IMR-90 (cell line): ENCODE measurements at regions not wholly inside any gene's neighbourhood (a gene's known extent, or its start where the extent isn't known, plus 50 kb on each side); places are given as distances from the start of the nearest gene placed in this dataset.

ENCODE experiments used
- ATAC-seq: fragments of 200-7000 bp; cut with Tn5 transposase; 2 replicates; pipeline ENCODE4 v1.9.1; 2020; ENCODE audit warnings: low read depth, mild to moderate bottlenecking, moderate library complexity
- BruUV-seq: library from RNA; stranded (reverse); fragments of 400-500 nt; replicated peaks from 2 replicates; lab custom pipeline; 2021; lab: Mats Ljungman, UMichigan
- CTCF ChIA-PET: fragments of 300-600 bp; formaldehyde crosslinking; extraction: SDS; loops from one replicate; lab custom pipeline; 2021; ENCODE audit warnings: antibody characterized with exemption; lab: Yijun Ruan, JAX
- POLR2A ChIA-PET: fragments of 300-600 bp; sonication (Branson Sonifier 250); formaldehyde crosslinking; loops from one replicate; lab custom pipeline; 2022; ENCODE audit warnings: antibody characterized with exemption; ENCODE audit not compliant: unreplicated experiment; lab: Charles Lee
- DNase-seq: peaks from one replicate; pipeline ENCODE4 v3.0.0; 2013
- H2AFZ ChIP-seq: replicated peaks from 2 replicates; pipeline ENCODE3; 2013; ENCODE audit warnings: low read length, mild to moderate bottlenecking; ENCODE audit not compliant: poor library complexity
- H2AK5ac ChIP-seq: 2 replicates; pipeline ENCODE4 v1.6.1; 2013; ENCODE audit warnings: low read depth, low read length, inconsistent platforms
- H2AK9ac ChIP-seq: replicated peaks from 2 replicates; pipeline ENCODE3; 2013; ENCODE audit warnings: mild to moderate bottlenecking, low read depth, low read length, moderate library complexity; ENCODE audit not compliant: poor library complexity
- H2BK120ac ChIP-seq: 2 replicates; pipeline ENCODE4 v1.6.1; 2013; ENCODE audit warnings: low read depth, low read length, inconsistent platforms
- H2BK15ac ChIP-seq: 3 replicates; pipeline ENCODE4 v1.6.1; 2013; ENCODE audit warnings: low read depth, low read length, inconsistent platforms
- H2BK20ac ChIP-seq: 2 replicates; pipeline ENCODE4 v1.6.1; 2013; ENCODE audit warnings: low read depth, mild to moderate bottlenecking, inconsistent platforms, low read length, moderate library complexity
- H2BK5ac ChIP-seq: 2 replicates; pipeline ENCODE4 v1.6.1; 2013; ENCODE audit warnings: mild to moderate bottlenecking, low read depth, low read length, inconsistent platforms; ENCODE audit not compliant: poor library complexity, severe bottlenecking
- H3K14ac ChIP-seq: replicated peaks from 2 replicates; pipeline ENCODE4 v1.6.1; 2013; ENCODE audit warnings: low read depth, low read length, inconsistent platforms
- H3K18ac ChIP-seq: 2 replicates; pipeline ENCODE4 v1.6.1; 2013; ENCODE audit warnings: low read depth, low read length, control low read depth
- H3K23ac ChIP-seq: 2 replicates; pipeline ENCODE4 v1.6.1; 2013; ENCODE audit warnings: low read depth, low read length, inconsistent platforms
- H3K27ac ChIP-seq: 2 replicates; pipeline ENCODE4 v1.5.1; 2013; ENCODE audit warnings: mild to moderate bottlenecking, control low read depth, low read length; ENCODE audit not compliant: insufficient read depth
- H3K27me3 ChIP-seq: 2 replicates; pipeline ENCODE4 v1.6.1; 2013; ENCODE audit warnings: low read length; ENCODE audit not compliant: control insufficient read depth, insufficient read depth
- H3K36me3 ChIP-seq: 2 replicates; pipeline ENCODE4 v1.6.1; 2013; ENCODE audit warnings: low read length, mixed read lengths; ENCODE audit not compliant: control insufficient read depth, insufficient read depth
- H3K4ac ChIP-seq: 2 replicates; pipeline ENCODE4 v1.6.1; 2013; ENCODE audit warnings: low read depth, low read length, inconsistent platforms
- H3K4me1 ChIP-seq: 2 replicates; pipeline ENCODE4 v1.6.1; 2013; ENCODE audit warnings: low read length, mixed read lengths; ENCODE audit not compliant: control insufficient read depth, insufficient read depth
- H3K4me2 ChIP-seq: 2 replicates; pipeline ENCODE4 v1.6.1; 2013; ENCODE audit warnings: low read depth, mild to moderate bottlenecking, control low read depth, low read length, moderate library complexity
- H3K4me3 ChIP-seq: 2 replicates; pipeline ENCODE4 v1.5.1; 2013; ENCODE audit warnings: low read depth, mild to moderate bottlenecking, control low read depth, low read length, moderate library complexity; ENCODE audit not compliant: insufficient read depth
- H3K56ac ChIP-seq: 2 replicates; pipeline ENCODE4 v1.6.1; 2013; ENCODE audit warnings: low read length, inconsistent platforms; ENCODE audit not compliant: insufficient read depth; ENCODE audit errors: extremely low read depth
- H3K79me1 ChIP-seq, 2 experiments: 2 replicates each; pipeline ENCODE4 v1.6.1; 2013; ENCODE audit warnings: low read length in 2 of 2, inconsistent platforms in 1 of 2, low read depth in 1 of 2
- H3K9ac ChIP-seq: 2 replicates; pipeline ENCODE4 v1.6.1; 2013; ENCODE audit warnings: low read depth, low read length, control low read depth
- H3K9me1 ChIP-seq: 2 replicates; pipeline ENCODE4 v1.6.1; 2013; ENCODE audit warnings: low read length, inconsistent platforms; ENCODE audit not compliant: insufficient read depth
- H3K9me3 ChIP-seq: 2 replicates; pipeline ENCODE4 v1.6.1; 2013; ENCODE audit warnings: low read length; ENCODE audit not compliant: control insufficient read depth, insufficient read depth
- H4K20me1 ChIP-seq: 2 replicates; pipeline ENCODE4 v1.6.1; 2013; ENCODE audit warnings: low read length, inconsistent platforms; ENCODE audit not compliant: insufficient read depth
- H4K5ac ChIP-seq: 2 replicates; pipeline ENCODE4 v1.6.1; 2013; ENCODE audit warnings: mild to moderate bottlenecking, low read depth, low read length, control low read depth
- H4K8ac ChIP-seq, 2 experiments: 2 replicates each; pipeline ENCODE4 v1.6.1; 2013; ENCODE audit warnings: low read depth in 2 of 2, low read length in 2 of 2, control low read depth in 1 of 2, inconsistent platforms in 1 of 2
- H4K91ac ChIP-seq: 2 replicates; pipeline ENCODE4 v1.6.1; 2013; ENCODE audit warnings: low read depth, low read length, inconsistent platforms; ENCODE audit not compliant: insufficient read depth
- POLR2A ChIP-seq: IDR thresholded peaks from 2 replicates; pipeline ENCODE4 v1.6.1; 2012; ENCODE audit warnings: mild to moderate bottlenecking, low read depth, low read length
- RAD21 ChIP-seq: IDR thresholded peaks from 2 replicates; pipeline ENCODE4 v1.6.1; 2012; ENCODE audit warnings: low read length, improper control_type of control experiment
- USF2 ChIP-seq: fragments of 150-350 bp; IDR thresholded peaks from 2 replicates; pipeline ENCODE4 v1.6.1; 2017; ENCODE audit warnings: mild to moderate bottlenecking, antibody characterized with exemption, low read length, low read depth
- WGBS, 2 experiments: methylation state at CpG; one replicate each; pipeline versions ENCODE4 v1.1.5 to v1.1.7; 2013; ENCODE audit warnings: missing lambda C conversion rate in 2 of 2; ENCODE audit not compliant: insufficient read length in 1 of 2; ENCODE audit errors: extremely low coverage in 2 of 2; 5-methylcytosine and 5-hydroxymethylcytosine counted together
- dilution Hi-C: fragments of 300-500 bp; cut with HindIII; formaldehyde crosslinking; loops from one replicate; pipeline ENCODE4 v1.14.3; 2018; ENCODE audit warnings: low sequenced_read_pairs; ENCODE audit not compliant: unreplicated experiment
- in situ Hi-C: fragments of 300-500 bp; cut with MboI; formaldehyde crosslinking; loops from 3 replicates; pipeline ENCODE4 v1.14.3; 2019; ENCODE audit warnings: low sequenced_read_pairs, inconsistent platforms, mixed read lengths
- intact Hi-C: fragments of 100-400 bp; cut with micrococcal nuclease; formaldehyde crosslinking; loops from 2 replicates; pipeline ENCODE4 v1.10.0; 2022

- Histone ChIP-seq H3K4me3 (no peak overlapping the region), H4K91ac (no peak overlapping the region), H2AFZ (no peak overlapping the region), H3K23ac (no peak overlapping the region), H3K18ac (peak overlapping the region; percentile 45; the same call in 1 of the 2 replicates), H3K9me3 (no peaks in the 10 kb centered on the region), H2BK5ac (peak overlapping the region; percentile 80), H3K4me2 (peak overlapping the region; percentile 26; the same call in 1 of the 2 replicates), H3K27me3 (no peaks in the 10 kb centered on the region), H3K27ac (peak overlapping the region; percentile 16; the same call in 1 of the 2 replicates), H2BK120ac (no peak overlapping the region), H3K36me3 (no peaks in the 10 kb centered on the region), H2AK9ac (no peak overlapping the region), H3K56ac (no peak overlapping the region), H4K5ac (peak overlapping the region; percentile 28; the same call in 1 of the 2 replicates), H2BK15ac (no peak overlapping the region), H3K9ac (no peak overlapping the region), H2BK20ac (no peak overlapping the region), H3K79me1 (no peaks in the 10 kb centered on the region), H3K4ac (no peak overlapping the region), H3K9me1 (no peaks in the 10 kb centered on the region), H2AK5ac (no peak overlapping the region; the same call in 1 of the 2 replicates), H3K4me1 (peaks cover 8% of the 10 kb centered on the region; the same call in 1 of the 2 replicates), H4K8ac (no peak overlapping the region), H4K20me1 (no peaks in the 10 kb centered on the region), H3K14ac (no peak overlapping the region)
- ATAC-seq (peak; percentile 43), DNase-seq (peak; percentile 23)
- WGBS, 2 experiments: no CpG with 5 or more reads among the region's 3 CpGs
- intact Hi-C loops: loop anchor here (2.0 kb wide), 1 partner anchor 64 kb away; no protein-coding TSS in a partner anchor
- no TSS peak for BruUV-seq
- POLR2A ChIA-PET: no interaction called here
- dilution Hi-C loops: no loop called here
- in situ Hi-C loops: no loop called here
- TF ChIP-seq RAD21 (no peak), POLR2A (no peak), USF2 (no peak)
- CTCF ChIA-PET: no interaction called here
Measured at GRCh38 chr2:152826581-152827279, 108.3 kb downstream of the ARL6IP6 start.
